GM18499 (cell line): ENCODE measurements at regions not wholly inside any gene's neighbourhood (a gene's known extent, or its start where the extent isn't known, plus 50 kb on each side); places are given as distances from the start of the nearest gene placed in this dataset.
"Not testable (repeated sequence)": the region's sequence is repeated elsewhere in the genome, so short reads cannot be mapped to it uniquely, and the experiment has no call there.

Experiments used
- ATAC-seq: cut with Tn5 transposase; IDR thresholded peaks from one replicate; pipeline ENCODE4 v1.9.1; 2021; ENCODE audit warnings: moderate number of reproducible peaks; ENCODE audit not compliant: insufficient read depth, unreplicated experiment

DNA sequence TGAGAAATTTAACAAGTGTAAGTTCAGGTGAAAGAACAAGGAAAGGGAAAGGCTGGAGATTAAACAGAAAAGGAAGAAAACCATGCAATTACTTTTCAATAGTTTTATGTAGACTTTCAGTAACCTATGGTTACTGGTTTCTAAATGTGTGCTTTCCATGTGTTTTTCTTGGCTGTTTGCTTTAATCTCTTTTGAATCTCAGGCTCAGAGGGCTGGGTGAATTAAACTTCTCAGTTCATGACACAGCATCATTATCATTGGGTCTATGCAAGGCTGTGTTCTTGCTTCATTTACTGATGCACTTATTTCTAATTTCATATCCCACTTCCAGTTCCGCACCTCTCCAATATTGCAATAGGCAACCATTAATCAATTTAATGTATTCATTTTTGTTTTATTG lies 266.5 kb upstream of the UGT8 start:
- ATAC-seq = no peak

DNA sequence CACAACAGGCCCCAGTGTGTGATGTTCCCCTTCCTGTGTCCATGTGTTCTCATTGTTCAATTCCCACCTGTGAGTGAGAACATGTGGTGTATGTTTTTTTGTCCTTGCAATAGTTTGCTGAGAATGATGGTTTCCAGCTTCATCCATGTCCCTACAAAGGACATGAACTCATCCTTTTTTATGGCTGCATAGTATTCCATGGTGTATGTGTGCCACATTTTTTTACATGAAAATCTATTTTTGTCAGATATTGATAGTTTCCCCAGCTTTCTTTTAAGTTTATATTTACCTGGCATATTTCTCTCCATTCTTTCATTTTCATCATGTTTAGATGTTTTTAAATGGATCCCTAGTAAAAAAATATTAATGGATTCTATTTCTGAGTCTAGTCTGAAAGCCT lies 264.2 kb upstream of the UGT8 start:
- not testable (repeated sequence) for ATAC-seq

DNA sequence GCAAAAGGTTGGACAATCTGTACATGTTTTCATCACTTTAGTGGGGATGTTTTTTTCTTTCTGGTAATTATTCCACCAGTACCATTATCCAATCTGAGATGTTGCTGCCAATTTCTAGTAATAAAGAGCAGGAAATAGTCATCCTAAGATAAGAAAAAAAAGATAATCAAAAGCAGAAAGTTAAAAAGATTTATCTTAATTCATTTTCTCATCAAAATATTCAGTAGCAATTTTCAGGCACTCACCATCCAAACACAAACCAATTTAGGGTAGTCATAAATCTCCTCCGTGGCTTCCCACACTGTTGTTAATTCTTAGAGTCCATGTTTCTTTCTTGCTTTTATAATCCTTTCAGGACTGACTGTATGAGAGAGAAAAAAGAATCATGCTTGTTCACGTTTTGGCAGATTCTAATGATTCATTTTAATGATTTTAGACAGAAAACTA lies 263.7 kb upstream of the UGT8 start:
- no peak for ATAC-seq

DNA sequence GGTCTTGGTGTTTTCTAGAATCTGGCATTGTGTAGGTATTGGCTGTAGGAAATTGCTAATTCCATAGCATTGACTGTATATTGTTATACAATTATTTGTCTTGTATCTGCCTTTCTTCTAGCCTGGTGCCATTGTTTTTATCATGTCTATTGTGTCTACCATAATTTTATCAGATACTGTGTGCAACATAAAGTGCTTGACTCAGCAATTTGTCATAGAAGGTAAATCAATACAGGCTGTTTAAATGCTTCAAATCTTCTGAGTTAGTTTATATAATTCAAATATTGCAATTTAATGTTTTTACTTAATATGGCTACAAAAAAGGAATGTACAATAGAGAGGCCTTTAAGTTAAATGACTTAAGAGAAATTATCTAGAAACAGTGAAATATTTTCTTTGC lies 263.3 kb upstream of the UGT8 start:
- ATAC-seq = no peak

DNA sequence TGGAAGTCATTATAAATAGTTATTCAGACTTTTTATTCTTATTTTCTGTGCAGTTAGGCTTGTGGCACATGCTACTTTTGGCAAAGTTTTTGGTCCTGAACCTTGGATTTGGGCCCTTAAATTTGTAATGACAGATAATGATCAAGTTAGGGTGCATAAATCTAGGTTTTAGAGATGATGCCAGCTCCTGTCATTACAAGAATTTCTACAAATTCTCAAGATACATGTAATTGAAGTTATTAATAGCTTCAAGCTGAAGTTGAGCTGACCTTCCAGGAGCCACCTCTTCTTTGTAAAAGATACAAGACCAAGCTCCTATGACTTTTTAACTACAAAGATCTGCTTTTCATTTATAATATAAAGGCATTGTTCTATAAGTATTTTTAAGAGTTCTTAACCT lies 255.6 kb upstream of the UGT8 start:
- ATAC-seq = no peak

DNA sequence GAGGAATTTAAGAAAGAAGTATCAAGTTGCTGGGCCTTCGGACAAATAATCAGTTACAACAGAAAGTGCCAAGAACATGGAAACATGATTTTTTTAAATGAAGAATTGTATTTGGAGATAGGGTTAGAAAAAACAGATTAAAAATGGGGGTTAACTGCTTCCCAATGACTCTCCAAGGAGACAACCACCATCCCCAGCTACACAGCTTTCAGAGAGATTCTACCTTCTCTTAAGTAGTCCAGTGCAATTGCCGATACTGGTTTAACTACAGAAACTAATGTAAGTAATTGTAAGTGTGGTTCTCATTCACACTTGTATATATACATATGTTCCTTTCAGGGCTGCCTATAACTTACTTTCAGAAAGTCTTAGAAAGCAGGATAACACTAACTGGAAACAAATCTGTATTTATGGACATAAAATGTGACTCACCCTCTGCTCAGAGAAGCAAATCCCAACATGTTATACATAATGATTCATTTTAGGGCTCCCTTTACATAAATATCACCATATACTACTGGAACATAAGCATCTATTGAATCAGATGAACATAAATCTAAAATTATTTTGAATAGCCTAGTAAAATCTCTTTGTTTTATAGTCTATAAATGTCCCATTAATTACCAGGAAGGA lies 248.9 kb upstream of the UGT8 start:
- no peak for ATAC-seq

DNA sequence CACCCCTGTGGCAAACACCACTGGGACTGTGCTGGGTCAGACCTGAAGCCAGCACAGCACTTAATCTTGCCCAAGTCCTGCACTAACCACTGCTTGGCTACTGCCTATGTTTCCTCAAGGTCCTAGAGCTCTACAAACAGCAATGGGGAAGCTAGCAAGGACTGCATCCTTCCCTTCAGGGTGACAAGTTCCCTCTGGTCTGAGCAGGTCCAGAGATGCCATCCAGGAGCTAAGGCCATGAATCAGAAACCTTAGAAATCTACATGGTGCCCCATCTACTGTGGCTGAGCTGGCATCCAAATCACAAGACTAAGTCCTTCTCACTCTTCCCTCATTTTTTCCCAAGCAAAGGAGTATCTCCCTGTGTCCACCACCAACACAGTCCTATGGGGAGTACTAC lies 239.7 kb upstream of the UGT8 start:
- no peak for ATAC-seq

DNA sequence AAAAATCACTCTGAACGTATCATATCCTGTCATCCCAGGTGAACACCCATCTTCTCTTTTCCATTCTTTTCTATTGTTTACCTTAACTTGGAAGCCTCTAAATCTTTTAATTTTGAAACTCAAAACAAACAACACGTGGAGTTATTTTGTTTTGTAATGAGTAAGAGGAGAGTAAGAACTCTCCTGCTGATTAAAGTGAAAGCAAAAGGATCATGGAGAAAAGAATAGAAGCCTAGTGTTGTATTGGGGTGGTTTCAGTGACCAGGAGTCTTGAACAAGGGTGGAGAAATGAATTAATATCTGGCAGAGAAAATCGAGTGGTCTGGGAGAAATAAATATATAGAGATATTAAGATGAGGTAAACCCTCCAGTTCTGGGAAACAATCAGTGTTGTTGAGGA lies 237.4 kb upstream of the UGT8 start:
- ATAC-seq = no peak

DNA sequence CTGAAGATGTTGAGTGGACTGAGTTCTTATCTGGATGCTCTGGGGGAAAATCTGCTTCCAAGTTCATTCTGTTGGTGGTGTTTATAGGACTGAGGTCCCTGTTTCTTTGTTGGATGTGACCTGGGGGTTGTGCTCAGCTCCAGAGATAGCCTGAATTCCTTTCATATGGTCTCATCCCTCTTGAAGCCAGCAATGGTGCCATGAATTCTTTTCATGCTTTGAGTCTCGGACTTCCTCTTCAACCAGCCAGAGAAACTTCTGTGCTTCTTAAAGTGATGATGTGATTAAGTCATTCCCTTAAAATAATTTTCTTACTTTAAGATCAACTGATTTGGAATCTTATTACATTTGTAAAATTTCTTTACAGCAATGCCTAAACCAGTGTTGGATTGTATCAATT lies 233.8 kb upstream of the UGT8 start:
- no peak for ATAC-seq

DNA sequence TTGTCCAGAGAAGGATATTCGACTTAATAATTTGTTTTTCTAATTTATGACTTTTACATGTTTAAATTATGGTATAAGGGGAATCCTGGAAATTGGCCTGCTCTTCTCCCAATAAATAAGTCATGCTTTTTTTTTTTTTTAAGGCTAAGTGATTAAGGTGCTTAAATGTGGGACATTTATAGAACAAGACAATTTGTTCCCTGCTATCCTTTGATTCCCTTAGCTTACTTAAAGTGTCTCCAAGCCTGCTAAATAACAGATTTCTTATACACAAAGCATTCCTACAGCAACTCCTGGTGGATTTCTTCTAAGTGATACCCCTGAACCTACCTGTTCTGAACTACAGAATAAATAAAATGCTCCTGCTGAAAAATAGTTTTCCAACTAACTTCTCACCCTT lies 233.0 kb upstream of the UGT8 start:
- ATAC-seq = no peak

DNA sequence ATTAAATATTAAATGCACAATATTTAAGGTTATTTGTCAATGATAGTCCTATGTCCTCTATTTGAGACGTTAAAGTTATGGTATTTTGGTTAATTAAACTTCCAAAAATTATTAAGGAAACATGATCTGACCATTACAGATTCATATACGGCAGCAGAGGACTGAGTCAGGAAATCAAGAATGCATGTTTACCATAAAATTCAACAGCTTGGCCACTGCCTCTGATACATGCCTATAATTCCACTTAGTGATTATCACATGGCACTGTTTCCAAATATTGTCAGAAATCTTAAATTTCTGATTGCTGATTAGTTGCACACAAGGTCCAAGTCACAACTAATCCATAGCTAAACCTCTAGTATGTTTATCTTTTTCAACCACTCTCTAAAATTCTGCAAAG lies 232.2 kb upstream of the UGT8 start:
- no peak for ATAC-seq

DNA sequence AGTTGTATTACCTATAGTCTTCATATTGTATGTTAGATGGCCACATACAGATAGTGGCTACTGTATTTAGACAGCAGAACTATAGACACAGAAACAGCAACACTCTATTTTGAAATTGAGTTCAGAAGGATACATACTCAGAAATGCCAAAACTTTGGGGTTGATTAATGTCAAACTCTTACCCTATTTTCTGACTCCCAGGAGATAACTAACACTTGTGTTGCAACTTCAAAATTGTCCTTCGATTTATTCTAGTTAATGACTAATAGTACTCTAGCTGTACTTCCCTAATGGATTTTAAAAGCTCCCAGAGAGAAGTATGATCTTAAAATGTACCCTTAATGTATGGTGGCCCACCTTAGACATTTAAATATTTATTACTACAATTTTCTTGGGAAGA lies 229.9 kb upstream of the UGT8 start:
- ATAC-seq = no peak

DNA sequence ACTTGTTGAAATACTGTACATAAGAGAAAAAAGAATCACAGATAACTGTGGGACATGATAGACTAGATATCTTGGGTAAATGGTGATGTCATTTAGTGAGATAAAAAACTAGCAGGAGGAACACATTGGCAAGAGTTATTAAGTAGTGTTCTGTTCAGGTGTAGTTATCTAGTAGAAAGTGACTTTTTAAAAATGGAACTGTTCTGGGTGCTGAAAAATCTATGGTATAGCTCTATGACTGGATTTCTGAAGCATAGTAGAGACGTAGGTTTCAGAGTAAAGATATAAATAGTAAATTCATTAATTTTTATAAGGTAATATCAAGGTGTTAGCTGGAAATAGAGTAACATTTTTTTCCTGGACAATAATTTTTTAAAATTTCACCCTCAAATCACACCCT lies 225.1 kb upstream of the UGT8 start:
- ATAC-seq = no peak

DNA sequence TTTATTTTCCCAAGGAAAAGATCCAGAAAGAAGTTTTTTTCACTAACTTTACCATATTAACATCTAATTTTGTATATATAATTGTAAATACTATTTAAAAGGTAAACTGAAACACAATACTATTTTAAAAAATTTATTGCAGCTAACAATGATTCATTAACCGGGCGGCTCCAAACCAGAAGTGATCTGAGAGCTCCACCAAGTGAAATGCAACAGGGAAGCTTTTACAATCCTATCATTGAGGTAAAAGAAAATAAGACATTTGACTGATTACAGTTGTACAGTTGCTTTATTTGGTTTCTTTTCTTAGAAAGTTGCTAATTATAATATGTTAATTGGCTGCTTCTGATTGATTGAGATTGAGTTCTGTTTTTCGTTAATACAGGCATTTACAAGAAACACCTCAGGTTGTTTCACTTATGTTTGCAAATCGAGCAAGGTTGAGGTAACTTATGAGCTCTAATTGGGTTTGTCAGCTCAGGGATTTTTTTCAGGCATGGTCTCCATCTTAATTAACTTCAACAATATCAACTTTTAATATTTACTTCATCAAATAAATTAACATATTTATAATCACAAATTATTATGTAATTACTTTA lies 220.2 kb upstream of the UGT8 start:
- ATAC-seq = no peak

DNA sequence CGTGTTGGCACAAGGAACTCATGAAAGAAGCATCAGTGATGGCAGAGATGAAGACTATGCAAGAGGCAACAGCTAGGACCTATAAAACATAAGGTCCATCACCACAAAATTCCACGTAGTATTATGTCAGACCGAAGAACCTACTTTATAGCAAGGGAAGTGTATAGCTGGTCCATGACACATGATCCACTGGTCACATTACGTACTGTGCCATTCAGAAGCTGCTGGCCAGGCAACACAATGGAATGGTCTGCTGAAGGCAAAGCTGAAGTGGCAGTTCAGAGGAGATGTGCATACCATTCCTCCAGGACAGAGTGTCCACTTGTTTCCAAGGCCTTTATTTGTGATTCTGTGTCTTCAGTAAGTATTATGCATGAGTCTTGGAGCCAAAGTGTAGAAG lies 215.5 kb upstream of the UGT8 start:
- no peak for ATAC-seq

DNA sequence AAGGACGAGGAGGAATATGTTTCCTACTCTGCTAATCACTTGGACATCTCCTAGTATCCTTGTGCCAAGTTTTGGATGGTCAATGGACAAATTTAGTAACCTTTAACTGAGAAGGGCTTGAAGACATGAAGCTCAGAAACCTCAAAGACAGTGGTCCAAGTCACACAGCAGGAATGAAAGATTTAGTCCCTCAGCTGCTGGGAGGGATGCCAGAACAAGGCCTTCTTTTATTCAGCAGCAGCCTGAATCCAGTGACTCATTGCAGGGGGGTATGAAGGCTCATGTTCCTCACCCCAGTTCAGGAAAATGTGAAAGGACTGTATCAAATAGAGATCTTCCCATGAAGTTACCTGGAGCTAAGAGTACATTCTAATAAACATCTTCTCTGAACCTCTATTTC lies 214.9 kb upstream of the UGT8 start:
- ATAC-seq = no peak

DNA sequence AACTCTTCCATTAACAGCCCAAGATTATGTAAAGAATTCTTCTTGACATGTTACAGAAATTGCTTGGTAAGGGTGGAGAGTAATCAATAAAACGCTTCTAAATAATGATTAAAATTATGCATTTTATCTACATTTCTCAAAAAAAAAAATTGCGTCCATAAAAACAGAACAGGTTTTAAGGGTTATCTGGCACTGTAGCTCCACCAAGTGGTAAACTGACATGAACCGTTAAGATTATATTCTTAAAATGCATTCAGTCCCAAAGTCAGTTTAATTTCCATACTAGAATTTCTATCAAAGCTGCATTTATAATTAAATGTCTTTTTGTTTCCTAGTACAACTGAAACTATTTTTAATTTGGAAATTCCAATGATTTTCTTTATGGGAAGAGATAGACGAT lies 214.0 kb upstream of the UGT8 start:
- ATAC-seq = no peak

DNA sequence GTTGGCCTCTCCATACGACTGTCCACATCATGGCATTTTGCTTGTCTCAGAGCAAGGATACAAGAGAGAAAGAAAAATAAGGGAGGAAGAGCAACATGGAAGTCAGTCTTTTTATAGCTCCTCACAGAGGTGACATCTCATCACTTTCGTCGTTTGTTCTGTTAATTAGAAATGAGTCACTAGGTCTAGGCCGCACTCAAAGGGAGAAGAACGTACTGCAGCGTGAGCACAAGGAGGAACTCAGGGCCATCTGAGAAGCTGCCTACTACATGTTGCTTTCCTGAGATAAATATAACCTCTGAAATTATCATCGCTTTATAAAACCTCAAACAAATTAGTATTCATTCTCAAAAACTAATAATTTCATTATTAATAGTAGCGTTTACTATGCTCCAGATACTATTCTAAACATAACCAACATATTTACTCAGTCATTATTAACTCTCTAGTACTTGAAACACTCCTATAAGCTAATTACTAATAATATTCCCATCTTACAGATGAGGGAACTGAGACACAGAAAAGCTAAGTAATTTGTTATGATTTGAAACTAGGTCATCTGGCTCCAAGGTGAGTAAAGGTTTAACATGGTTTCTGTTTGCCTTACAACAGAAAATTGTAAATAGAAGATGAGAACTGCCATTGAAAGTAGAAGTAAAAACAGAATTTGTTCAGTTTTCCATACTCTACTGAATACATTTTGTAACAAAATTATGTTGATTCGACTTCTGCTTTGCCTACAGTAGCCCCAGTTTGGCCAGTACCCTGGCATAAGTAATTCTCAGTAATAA lies 213.2 kb upstream of the UGT8 start:
- ATAC-seq = no peak

DNA sequence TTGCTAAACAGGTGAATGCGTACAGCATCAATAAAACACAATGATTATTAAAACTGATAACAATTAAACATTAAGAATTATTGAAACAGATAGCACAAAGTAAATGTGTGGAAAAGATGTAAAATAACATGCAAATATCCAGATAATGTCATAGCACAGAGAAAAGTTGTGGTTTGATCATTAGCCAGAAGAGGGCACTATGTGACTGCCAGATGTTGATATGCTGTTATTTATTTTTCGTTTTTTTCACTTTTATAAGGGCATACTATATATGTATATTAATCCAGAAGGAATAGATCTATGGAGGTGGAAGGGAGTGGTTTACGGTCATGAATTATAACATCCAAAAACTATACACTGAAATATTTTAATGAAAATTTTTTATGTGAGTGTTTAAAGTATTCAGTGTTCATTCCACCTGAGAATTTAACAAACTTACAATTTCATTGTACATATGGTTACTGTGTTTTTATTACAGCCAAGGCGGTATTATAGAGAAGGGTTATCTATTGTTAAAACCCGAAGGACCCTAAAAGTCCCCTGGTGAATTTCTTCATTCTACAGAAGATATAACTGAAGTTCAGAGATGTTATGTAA lies 211.9 kb upstream of the UGT8 start:
- ATAC-seq = no peak

DNA sequence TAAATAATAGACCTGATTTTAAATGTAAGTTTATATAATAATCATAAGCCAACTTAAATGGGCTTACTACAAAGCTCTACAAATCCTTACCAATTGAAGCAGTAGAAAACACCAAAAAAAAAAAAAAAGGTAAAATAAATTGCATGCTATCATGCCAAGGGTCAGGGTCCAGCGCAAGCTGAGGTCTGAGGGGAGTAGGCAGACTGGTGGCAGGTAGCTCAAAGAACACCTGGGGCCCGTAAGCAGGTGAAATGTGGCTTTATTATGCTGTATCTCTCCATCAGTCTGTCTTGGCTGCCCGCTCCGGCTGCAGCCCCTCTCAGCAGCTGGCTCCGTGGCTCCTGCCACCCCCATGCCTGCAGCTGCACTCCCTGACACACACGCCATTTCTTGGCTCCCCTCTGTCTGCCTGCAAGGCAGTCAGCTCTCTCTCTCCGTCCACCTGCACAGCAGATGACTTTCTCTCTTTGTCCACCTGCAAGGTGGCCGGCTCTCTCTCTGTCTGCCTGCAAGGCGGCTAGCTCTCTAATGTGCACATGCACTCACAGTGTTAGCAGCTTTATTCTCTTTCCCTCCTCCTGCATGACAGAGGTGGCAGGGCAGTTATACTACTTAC lies 209.4 kb upstream of the UGT8 start:
- ATAC-seq = no peak
